GM21529 (cell line): ENCODE measurements at regions not wholly inside any gene's neighbourhood (a gene's known extent, or its start where the extent isn't known, plus 50 kb on each side); places are given as distances from the start of the nearest gene placed in this dataset.
A peak's percentile ranks its signal among the peaks of the same experiment; 100 is the strongest.
"Not testable (repeated sequence)": the region's sequence is repeated elsewhere in the genome, so short reads cannot be mapped to it uniquely, and the experiment has no call there.

ENCODE experiments used
- ATAC-seq: cut with Tn5 transposase; IDR thresholded peaks from one replicate; pipeline ENCODE4 v1.9.1; 2021; ENCODE audit not compliant: unreplicated experiment

GRCh38 chr7:24049296-24049695, 234.7 kb upstream of the NPY start:
- ATAC-seq = no peak

GRCh38 chr7:24050991-24051560, 232.9 kb upstream of the NPY start:
- ATAC-seq = no peak

GRCh38 chr7:24051651-24052050, 232.3 kb upstream of the NPY start:
- no peak for ATAC-seq

- ATAC-seq = no peak
These were observed 231.3 kb upstream of the NPY start for GRCh38 chr7:24052572-24053260.

GRCh38 chr7:24054236-24054635, 229.8 kb upstream of the NPY start:
- ATAC-seq = no peak

- no peak for ATAC-seq
These were observed 226.7 kb upstream of the NPY start for GRCh38 chr7:24057243-24057642.

- no peak for ATAC-seq
These were observed 225.0 kb upstream of the NPY start for GRCh38 chr7:24058953-24059352.

- no peak for ATAC-seq
These were observed 224.2 kb upstream of the NPY start for GRCh38 chr7:24059775-24060174.

GRCh38 chr7:24063721-24064120, 220.3 kb upstream of the NPY start:
- ATAC-seq = no peak

- no peak for ATAC-seq
These were observed 214.2 kb upstream of the NPY start for GRCh38 chr7:24069751-24070150.

GRCh38 chr7:24073651-24074420, 210.2 kb upstream of the NPY start:
- no peak for ATAC-seq

GRCh38 chr7:24075426-24075810, 208.6 kb upstream of the NPY start:
- ATAC-seq = no peak

GRCh38 chr7:24082826-24083225, 201.2 kb upstream of the NPY start:
- no peak for ATAC-seq

GRCh38 chr7:24102988-24103387, 181.0 kb upstream of the NPY start:
- ATAC-seq = no peak

GRCh38 chr7:24108906-24109376, 175.0 kb upstream of the NPY start:
- peak; percentile 96 for ATAC-seq

- ATAC-seq = no peak
These were observed 173.9 kb upstream of the NPY start for GRCh38 chr7:24110056-24110455.

- no peak for ATAC-seq
These were observed 170.5 kb upstream of the NPY start for GRCh38 chr7:24113506-24113905.

GRCh38 chr7:24115661-24116060, 168.3 kb upstream of the NPY start:
- no peak for ATAC-seq

- ATAC-seq = not testable (repeated sequence)
These were observed 166.0 kb upstream of the NPY start for GRCh38 chr7:24117903-24118499.

GRCh38 chr7:24119852-24120251, 164.1 kb upstream of the NPY start:
- no peak for ATAC-seq

- no peak for ATAC-seq
These were observed 160.9 kb upstream of the NPY start for GRCh38 chr7:24123076-24123475.

GRCh38 chr7:24125765-24126164, 158.2 kb upstream of the NPY start:
- ATAC-seq = no peak
